GM12878 (cell line): ENCODE measurements at regions not wholly inside any gene's neighbourhood (a gene's known extent, or its start where the extent isn't known, plus 50 kb on each side); places are given as distances from the start of the nearest gene placed in this dataset.

Experiments used
- CBFB ChIP-seq: IDR thresholded peaks from 2 replicates; pipeline ENCODE4 v1.6.1; 2016; ENCODE audit warnings: antibody characterized with exemption, low read depth
- MAX ChIP-seq: IDR thresholded peaks from 2 replicates; pipeline ENCODE4 v1.6.1; 2012; ENCODE audit warnings: low read depth, low read length, improper control_type of control experiment
- MTA2 ChIP-seq: fragments of 450-650 bp; IDR thresholded peaks from 2 replicates; pipeline ENCODE4 v1.6.1; 2016; ENCODE audit warnings: low read depth, mild to moderate bottlenecking, moderate library complexity
- NFIC ChIP-seq: IDR thresholded peaks from 2 replicates; pipeline ENCODE4 v1.6.1; 2012; ENCODE audit warnings: low read depth, mild to moderate bottlenecking, inconsistent platforms, low read length, moderate library complexity
- PKNOX1 ChIP-seq: fragments of 450-650 bp; IDR thresholded peaks from 2 replicates; pipeline ENCODE4 v1.6.1; 2016; ENCODE audit warnings: mild to moderate bottlenecking
- POLR2A ChIP-seq: IDR thresholded peaks from 2 replicates; pipeline ENCODE4 v1.6.1; 2011; ENCODE audit warnings: low read depth, mild to moderate bottlenecking, low read length
- POLR2AphosphoS5 ChIP-seq: IDR thresholded peaks from 2 replicates; pipeline ENCODE4 v1.6.1; 2011; ENCODE audit warnings: mild to moderate bottlenecking, low read length, inconsistent platforms
- SIN3A ChIP-seq: IDR thresholded peaks from 2 replicates; pipeline ENCODE4 v1.6.1; 2012; ENCODE audit warnings: low read depth, low read length, improper control_type of control experiment
- SMC3 ChIP-seq: IDR thresholded peaks from 2 replicates; pipeline ENCODE4 v1.6.1; 2011; ENCODE audit warnings: low read length, improper control_type of control experiment, borderline replicate concordance
- TCF12 ChIP-seq: IDR thresholded peaks from 2 replicates; pipeline ENCODE4 v1.6.1; 2011; ENCODE audit warnings: low read depth, mild to moderate bottlenecking, low read length
- TF ChIP-seq, protein P1 (sequence below), 3 experiments: IDR thresholded peaks in 2 of 3; conservative IDR thresholded peaks in 1 of 3; 2 replicates each; pipeline ENCODE4 v1.5.1; 2011; ENCODE audit warnings: low read depth in 3 of 3, low read length in 3 of 3, mild to moderate bottlenecking in 3 of 3, control low read depth in 2 of 3, moderate library complexity in 2 of 3, inconsistent platforms in 1 of 3, mixed read lengths in 1 of 3; ENCODE audit not compliant: control insufficient read depth in 2 of 3, insufficient read depth in 1 of 3; ENCODE audit errors: extremely low read depth in 1 of 3

- TF ChIP-seq POLR2A: no peak
- no peak for TF ChIP-seq MTA2
- no peak for TF ChIP-seq TCF12
- no peak for TF ChIP-seq POLR2AphosphoS5
- TF ChIP-seq CBFB: no peak
- TF ChIP-seq NFIC: no peak
- TF ChIP-seq, protein P1, sequence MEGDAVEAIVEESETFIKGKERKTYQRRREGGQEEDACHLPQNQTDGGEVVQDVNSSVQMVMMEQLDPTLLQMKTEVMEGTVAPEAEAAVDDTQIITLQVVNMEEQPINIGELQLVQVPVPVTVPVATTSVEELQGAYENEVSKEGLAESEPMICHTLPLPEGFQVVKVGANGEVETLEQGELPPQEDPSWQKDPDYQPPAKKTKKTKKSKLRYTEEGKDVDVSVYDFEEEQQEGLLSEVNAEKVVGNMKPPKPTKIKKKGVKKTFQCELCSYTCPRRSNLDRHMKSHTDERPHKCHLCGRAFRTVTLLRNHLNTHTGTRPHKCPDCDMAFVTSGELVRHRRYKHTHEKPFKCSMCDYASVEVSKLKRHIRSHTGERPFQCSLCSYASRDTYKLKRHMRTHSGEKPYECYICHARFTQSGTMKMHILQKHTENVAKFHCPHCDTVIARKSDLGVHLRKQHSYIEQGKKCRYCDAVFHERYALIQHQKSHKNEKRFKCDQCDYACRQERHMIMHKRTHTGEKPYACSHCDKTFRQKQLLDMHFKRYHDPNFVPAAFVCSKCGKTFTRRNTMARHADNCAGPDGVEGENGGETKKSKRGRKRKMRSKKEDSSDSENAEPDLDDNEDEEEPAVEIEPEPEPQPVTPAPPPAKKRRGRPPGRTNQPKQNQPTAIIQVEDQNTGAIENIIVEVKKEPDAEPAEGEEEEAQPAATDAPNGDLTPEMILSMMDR (IDR thresholded peaks at IDR 0.05 in 2 of 3, conservative IDR thresholded peaks at IDR 0.05 in 1 of 3; ENCODE audit: control insufficient read depth in 2 of 3, extremely low read depth in 1 of 3, insufficient read depth in 1 of 3, low read depth in 3 of 3, low read length in 3 of 3): no peak
- TF ChIP-seq SIN3A: no peak
- no peak for TF ChIP-seq SMC3
- no peak for TF ChIP-seq MAX
- no peak for TF ChIP-seq PKNOX1
Measured at GRCh38 chr1:99397863-99398262, 133.6 kb downstream of the PLPPR4 start.
